Activated CD4-positive, alpha-beta T cell treated with anti-CD3 and anti-CD28 coated beads, Interleukin-2, Interleukin-6, amounts not matched to agents 100 ng/mL and 50 ng/mL, durations not matched to agents 16 hours and 8 hours (primary cell): ENCODE measurements at regions not wholly inside any gene's neighbourhood (a gene's known extent, or its start where the extent isn't known, plus 50 kb on each side); places are given as distances from the start of the nearest gene placed in this dataset.

Experiments
- DNase-seq: peaks from one replicate; pipeline ENCODE4 v3.0.0-alpha.2; 2020

- no peak for DNase-seq
Measured at GRCh38 chr10:2688958-2689357, 378.4 kb upstream of the PFKP start.

- DNase-seq, result no peak
Measured at GRCh38 chr10:2686691-2687090, 380.7 kb upstream of the PFKP start.

GRCh38 chr10:2682491-2682890 is 384.9 kb upstream of the PFKP start:
- DNase-seq, result no peak

- DNase-seq, result no peak
Measured at GRCh38 chr10:2681891-2682290, 385.5 kb upstream of the PFKP start.

- DNase-seq, result no peak
Measured at GRCh38 chr10:2680821-2681220, 386.5 kb upstream of the PFKP start.

GRCh38 chr10:2679646-2680045 is 387.7 kb upstream of the PFKP start:
- DNase-seq, result no peak

GRCh38 chr10:2676455-2676854 is 390.9 kb upstream of the PFKP start:
- DNase-seq, result no peak

- no peak for DNase-seq
Measured at GRCh38 chr10:2674451-2674850, 392.9 kb upstream of the PFKP start.

GRCh38 chr10:2670864-2671263 is 396.5 kb upstream of the PFKP start:
- DNase-seq, result no peak

GRCh38 chr10:2665772-2666171 is 401.6 kb upstream of the PFKP start:
- DNase-seq, result no peak

- no peak for DNase-seq
Measured at GRCh38 chr10:2660276-2660675, 407.1 kb upstream of the PFKP start.

GRCh38 chr10:2659660-2660209 is 407.6 kb upstream of the PFKP start:
- DNase-seq, result no peak

GRCh38 chr10:2658780-2659179 is 408.6 kb upstream of the PFKP start:
- no peak for DNase-seq

- no peak for DNase-seq
Measured at GRCh38 chr10:2650328-2650727, 417.0 kb upstream of the PFKP start.

GRCh38 chr10:2641028-2641427 is 426.3 kb upstream of the PFKP start:
- no peak for DNase-seq

- no peak for DNase-seq
Measured at GRCh38 chr10:2633630-2634029, 433.7 kb upstream of the PFKP start.

GRCh38 chr10:2631557-2632205 is 435.7 kb upstream of the PFKP start:
- DNase-seq, result no peak

- DNase-seq, result no peak
Measured at GRCh38 chr10:2628705-2629104, 438.6 kb upstream of the PFKP start.

GRCh38 chr10:2627969-2628368 is 439.4 kb upstream of the PFKP start:
- DNase-seq, result no peak

- no peak for DNase-seq
Measured at GRCh38 chr10:2625094-2625493, 442.3 kb upstream of the PFKP start.

- no peak for DNase-seq
Measured at GRCh38 chr10:2623675-2624274, 443.6 kb upstream of the PFKP start.

GRCh38 chr10:2620827-2621521 is 446.4 kb upstream of the PFKP start:
- no peak for DNase-seq

- DNase-seq, result no peak
Measured at GRCh38 chr10:2619916-2620315, 447.4 kb upstream of the PFKP start.

GRCh38 chr10:2619472-2619871 is 447.9 kb upstream of the PFKP start:
- peak; percentile 5 for DNase-seq
